ENCODE measurements at regions not wholly inside any gene's neighbourhood (a gene's known extent, or its start where the extent isn't known, plus 50 kb on each side); places are given as distances from the start of the nearest gene placed in this dataset.

DNA sequence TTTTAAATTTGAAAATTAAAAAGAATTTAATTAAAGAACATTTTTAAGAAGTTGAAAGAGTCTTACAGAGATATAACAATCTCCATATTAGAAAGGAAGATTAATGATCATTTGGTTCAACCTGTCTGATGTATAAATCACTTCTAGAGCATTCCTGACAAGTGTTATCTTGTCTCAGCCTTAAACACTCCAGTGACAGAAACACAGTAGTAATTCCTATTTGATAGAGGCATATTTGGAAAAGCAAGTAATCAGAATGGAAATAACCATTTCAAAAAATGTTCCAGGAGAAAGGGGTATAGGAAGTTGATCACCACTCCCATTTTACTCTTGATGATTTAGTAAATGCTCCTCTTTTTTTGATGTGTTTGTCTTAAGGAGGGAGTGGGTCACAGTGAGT, 213.1 kb upstream of the FAM3C start:
- dilution Hi-C loops (cut with HindIII; ENCODE audit: low sequenced_read_pairs, unreplicated experiment) = no loop called here
- Histone ChIP-seq H2AFZ (replicated peaks; ENCODE audit: low read length, poor library complexity) (no peak overlapping the region), H3K27me3 (ENCODE audit: control insufficient read depth, insufficient read depth, low read length) (peaks cover 4% of the 10 kb centered on the region), H4K20me1 (ENCODE audit: insufficient read depth, low read length) (no peaks in the 10 kb centered on the region), H3K56ac (ENCODE audit: extremely low read depth, insufficient read depth, low read length) (no peak overlapping the region), H2BK120ac (ENCODE audit: low read depth, low read length) (no peak overlapping the region), H3K79me1 (ENCODE audit: low read depth in 1 of 2, low read length in 2 of 2) (no peaks in the 10 kb centered on the region), H3K9me3 (ENCODE audit: control insufficient read depth, insufficient read depth, low read length) (no peaks in the 10 kb centered on the region), H3K4me1 (ENCODE audit: control insufficient read depth, insufficient read depth, low read length) (no peaks in the 10 kb centered on the region), H3K9me1 (ENCODE audit: insufficient read depth, low read length) (no peaks in the 10 kb centered on the region; the same call in 1 of the 2 replicates), H3K14ac (replicated peaks; ENCODE audit: low read depth, low read length) (no peak overlapping the region), H4K5ac (ENCODE audit: low read depth, low read length) (no peak overlapping the region), H4K8ac (ENCODE audit: low read depth in 2 of 2, low read length in 2 of 2) (no peak overlapping the region), H3K9ac (ENCODE audit: low read depth, low read length) (no peak overlapping the region), H2BK5ac (ENCODE audit: low read depth, low read length, poor library complexity, severe bottlenecking) (no peak overlapping the region), H3K18ac (ENCODE audit: low read depth, low read length) (no peak overlapping the region), H3K36me3 (ENCODE audit: control insufficient read depth, insufficient read depth, low read length) (no peaks in the 10 kb centered on the region), H3K4me3 (ENCODE audit: insufficient read depth, low read depth, low read length) (no peak overlapping the region), H2AK9ac (replicated peaks; ENCODE audit: low read depth, low read length, poor library complexity) (no peak overlapping the region), H3K23ac (ENCODE audit: low read depth, low read length) (no peak overlapping the region), H3K4me2 (ENCODE audit: low read depth, low read length) (no peak overlapping the region), H2BK15ac (ENCODE audit: low read depth, low read length) (no peak overlapping the region), H3K27ac (ENCODE audit: insufficient read depth, low read length) (no peak overlapping the region), H2AK5ac (ENCODE audit: low read depth, low read length) (no peak overlapping the region), H3K4ac (ENCODE audit: low read depth, low read length) (no peak overlapping the region), H4K91ac (ENCODE audit: insufficient read depth, low read depth, low read length) (no peak overlapping the region), H2BK20ac (ENCODE audit: low read depth, low read length) (no peak overlapping the region)
- intact Hi-C loops (cut with micrococcal nuclease) = loop anchor here (5.0 kb wide), 1 partner anchor 383 kb away; no protein-coding TSS in a partner anchor
- TF ChIP-seq RCOR1 (IDR thresholded peaks at IDR 0.05; ENCODE audit: insufficient replicate concordance, low read length) = no peak
- TF ChIP-seq RFX5 (IDR thresholded peaks at IDR 0.05; ENCODE audit: low read depth, low read length) = no peak
- no peak for TF ChIP-seq MAZ (IDR thresholded peaks at IDR 0.05; ENCODE audit: borderline replicate concordance, low read depth, low read length)
- no peak for TF ChIP-seq SMC3 (IDR thresholded peaks at IDR 0.05; ENCODE audit: low read depth, low read length)
- no peak for TF ChIP-seq CHD1 (IDR thresholded peaks at IDR 0.05; ENCODE audit: low read depth, low read length)
- no peak for TF ChIP-seq POLR2A (IDR thresholded peaks at IDR 0.05; ENCODE audit: low read depth, low read length)
- TF ChIP-seq RAD21 (IDR thresholded peaks at IDR 0.05; ENCODE audit: low read length) = no peak
- no peak for TF ChIP-seq BHLHE40 (IDR thresholded peaks at IDR 0.05; ENCODE audit: low read depth, low read length)
- TF ChIP-seq, protein P1, sequence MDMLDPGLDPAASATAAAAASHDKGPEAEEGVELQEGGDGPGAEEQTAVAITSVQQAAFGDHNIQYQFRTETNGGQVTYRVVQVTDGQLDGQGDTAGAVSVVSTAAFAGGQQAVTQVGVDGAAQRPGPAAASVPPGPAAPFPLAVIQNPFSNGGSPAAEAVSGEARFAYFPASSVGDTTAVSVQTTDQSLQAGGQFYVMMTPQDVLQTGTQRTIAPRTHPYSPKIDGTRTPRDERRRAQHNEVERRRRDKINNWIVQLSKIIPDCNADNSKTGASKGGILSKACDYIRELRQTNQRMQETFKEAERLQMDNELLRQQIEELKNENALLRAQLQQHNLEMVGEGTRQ (IDR thresholded peaks at IDR 0.05; ENCODE audit: low read depth, low read length) = no peak
- TF ChIP-seq, protein P2, sequence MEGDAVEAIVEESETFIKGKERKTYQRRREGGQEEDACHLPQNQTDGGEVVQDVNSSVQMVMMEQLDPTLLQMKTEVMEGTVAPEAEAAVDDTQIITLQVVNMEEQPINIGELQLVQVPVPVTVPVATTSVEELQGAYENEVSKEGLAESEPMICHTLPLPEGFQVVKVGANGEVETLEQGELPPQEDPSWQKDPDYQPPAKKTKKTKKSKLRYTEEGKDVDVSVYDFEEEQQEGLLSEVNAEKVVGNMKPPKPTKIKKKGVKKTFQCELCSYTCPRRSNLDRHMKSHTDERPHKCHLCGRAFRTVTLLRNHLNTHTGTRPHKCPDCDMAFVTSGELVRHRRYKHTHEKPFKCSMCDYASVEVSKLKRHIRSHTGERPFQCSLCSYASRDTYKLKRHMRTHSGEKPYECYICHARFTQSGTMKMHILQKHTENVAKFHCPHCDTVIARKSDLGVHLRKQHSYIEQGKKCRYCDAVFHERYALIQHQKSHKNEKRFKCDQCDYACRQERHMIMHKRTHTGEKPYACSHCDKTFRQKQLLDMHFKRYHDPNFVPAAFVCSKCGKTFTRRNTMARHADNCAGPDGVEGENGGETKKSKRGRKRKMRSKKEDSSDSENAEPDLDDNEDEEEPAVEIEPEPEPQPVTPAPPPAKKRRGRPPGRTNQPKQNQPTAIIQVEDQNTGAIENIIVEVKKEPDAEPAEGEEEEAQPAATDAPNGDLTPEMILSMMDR (conservative IDR thresholded peaks at IDR 0.05; ENCODE audit: low read depth, low read length) = no peak
- TF ChIP-seq CEBPB (IDR thresholded peaks at IDR 0.05; ENCODE audit: low read depth, low read length) = no peak
- no peak for TF ChIP-seq MXI1 (IDR thresholded peaks at IDR 0.05; ENCODE audit: borderline replicate concordance, low read depth, low read length)
- TF ChIP-seq NFE2L2 (IDR thresholded peaks at IDR 0.05; ENCODE audit: low read depth, low read length) = no peak
- TF ChIP-seq FOS (IDR thresholded peaks at IDR 0.05; ENCODE audit: low read depth, low read length) = no peak
- TF ChIP-seq MAFK (IDR thresholded peaks at IDR 0.05; ENCODE audit: low read depth, low read length) = no peak
- BruUV-seq (replicated peaks) = no TSS peak
- ChIA-PET POLR2A (ENCODE audit: unreplicated experiment) (no interaction called here), CTCF (no interaction called here)
- no peak for ATAC-seq (ENCODE audit: low read depth)
- DNase-seq = no peak
- in situ Hi-C loops (cut with MboI; ENCODE audit: low sequenced_read_pairs) = no loop called here

Measured in IMR-90 (cell line).